ENCODE measurements at regions not wholly inside any gene's neighbourhood (a gene's known extent, or its start where the extent isn't known, plus 50 kb on each side); places are given as distances from the start of the nearest gene placed in this dataset.

- TF ChIP-seq CTCF (IDR thresholded peaks at IDR 0.05), result no peak
- DNase-seq (ENCODE audit: low spot score), result no peak
- no peak for ATAC-seq (ENCODE audit: low FRiP score)
These were observed 464.5 kb upstream of the MYT1L start for GRCh38 chr2:2795438-2796091.

GRCh38 chr2:2793925-2794560 lies 463.0 kb upstream of the MYT1L start:
- DNase-seq (ENCODE audit: low spot score) (no peak), ATAC-seq (ENCODE audit: low FRiP score) (no peak)
- TF ChIP-seq CTCF (IDR thresholded peaks at IDR 0.05), result no peak

- DNase-seq (ENCODE audit: low spot score) (no peak), ATAC-seq (ENCODE audit: low FRiP score) (no peak)
- TF ChIP-seq CTCF (IDR thresholded peaks at IDR 0.05), result no peak
These were observed 462.4 kb upstream of the MYT1L start for GRCh38 chr2:2793514-2793913.

- DNase-seq (ENCODE audit: low spot score), result no peak
- no peak for ATAC-seq (ENCODE audit: low FRiP score)
- TF ChIP-seq CTCF (IDR thresholded peaks at IDR 0.05), result no peak
These were observed 460.5 kb upstream of the MYT1L start for GRCh38 chr2:2791606-2792005.

- DNase-seq (ENCODE audit: low spot score) (no peak), ATAC-seq (ENCODE audit: low FRiP score) (no peak)
- TF ChIP-seq CTCF (IDR thresholded peaks at IDR 0.05), result no peak
These were observed 460.0 kb upstream of the MYT1L start for GRCh38 chr2:2791031-2791430.

- no peak for TF ChIP-seq CTCF (IDR thresholded peaks at IDR 0.05)
- ATAC-seq (ENCODE audit: low FRiP score), result no peak
- DNase-seq (ENCODE audit: low spot score), result no peak
These were observed 457.0 kb upstream of the MYT1L start for GRCh38 chr2:2788076-2788475.

GRCh38 chr2:2787301-2787907 lies 456.3 kb upstream of the MYT1L start:
- no peak for TF ChIP-seq CTCF (IDR thresholded peaks at IDR 0.05)
- no peak for DNase-seq (ENCODE audit: low spot score)
- ATAC-seq (ENCODE audit: low FRiP score), result no peak
